ENCODE measurements at regions not wholly inside any gene's neighbourhood (a gene's known extent, or its start where the extent isn't known, plus 50 kb on each side); places are given as distances from the start of the nearest gene placed in this dataset.
"Not testable (repeated sequence)": the region's sequence is repeated elsewhere in the genome, so short reads cannot be mapped to it uniquely, and the experiment has no call there.

DNA sequence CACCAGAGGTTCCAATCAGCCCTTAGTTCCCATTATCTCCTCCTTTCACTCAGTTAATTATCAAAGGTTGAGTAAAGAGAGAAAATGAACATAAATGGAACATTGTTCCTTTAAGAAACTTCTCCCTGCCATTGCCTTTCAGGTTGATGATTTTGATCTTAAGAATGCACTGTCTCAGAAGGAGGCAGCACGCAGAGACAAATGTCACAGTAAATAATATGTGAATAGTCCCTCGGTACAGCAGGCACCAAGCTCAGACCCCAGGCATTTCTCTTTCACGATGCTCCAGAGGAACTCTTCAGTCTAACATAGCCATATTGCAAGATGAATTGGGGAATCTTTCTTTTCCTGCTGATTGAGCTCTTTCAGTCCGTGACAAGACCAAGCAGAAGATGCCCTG lies 435.3 kb upstream of the SPTLC3 start:
- DNase-seq (ENCODE audit: low spot score in 2 of 2): no peak
- intact Hi-C loops (cut with DNase I; ENCODE audit: low total_unique reads): no loop called here
- no peak overlapping the region for H3K4me3 ChIP-seq (ENCODE audit: low read depth, poor library complexity, severe bottlenecking)
- TF ChIP-seq POLR2A (IDR thresholded peaks at IDR 0.05): no peak
- TF ChIP-seq, protein P1, sequence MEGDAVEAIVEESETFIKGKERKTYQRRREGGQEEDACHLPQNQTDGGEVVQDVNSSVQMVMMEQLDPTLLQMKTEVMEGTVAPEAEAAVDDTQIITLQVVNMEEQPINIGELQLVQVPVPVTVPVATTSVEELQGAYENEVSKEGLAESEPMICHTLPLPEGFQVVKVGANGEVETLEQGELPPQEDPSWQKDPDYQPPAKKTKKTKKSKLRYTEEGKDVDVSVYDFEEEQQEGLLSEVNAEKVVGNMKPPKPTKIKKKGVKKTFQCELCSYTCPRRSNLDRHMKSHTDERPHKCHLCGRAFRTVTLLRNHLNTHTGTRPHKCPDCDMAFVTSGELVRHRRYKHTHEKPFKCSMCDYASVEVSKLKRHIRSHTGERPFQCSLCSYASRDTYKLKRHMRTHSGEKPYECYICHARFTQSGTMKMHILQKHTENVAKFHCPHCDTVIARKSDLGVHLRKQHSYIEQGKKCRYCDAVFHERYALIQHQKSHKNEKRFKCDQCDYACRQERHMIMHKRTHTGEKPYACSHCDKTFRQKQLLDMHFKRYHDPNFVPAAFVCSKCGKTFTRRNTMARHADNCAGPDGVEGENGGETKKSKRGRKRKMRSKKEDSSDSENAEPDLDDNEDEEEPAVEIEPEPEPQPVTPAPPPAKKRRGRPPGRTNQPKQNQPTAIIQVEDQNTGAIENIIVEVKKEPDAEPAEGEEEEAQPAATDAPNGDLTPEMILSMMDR (IDR thresholded peaks at IDR 0.05): no peak
- WGBS, 2 donors: 35 to 42% methylated on average over 4 of the region's 4 CpGs

DNA sequence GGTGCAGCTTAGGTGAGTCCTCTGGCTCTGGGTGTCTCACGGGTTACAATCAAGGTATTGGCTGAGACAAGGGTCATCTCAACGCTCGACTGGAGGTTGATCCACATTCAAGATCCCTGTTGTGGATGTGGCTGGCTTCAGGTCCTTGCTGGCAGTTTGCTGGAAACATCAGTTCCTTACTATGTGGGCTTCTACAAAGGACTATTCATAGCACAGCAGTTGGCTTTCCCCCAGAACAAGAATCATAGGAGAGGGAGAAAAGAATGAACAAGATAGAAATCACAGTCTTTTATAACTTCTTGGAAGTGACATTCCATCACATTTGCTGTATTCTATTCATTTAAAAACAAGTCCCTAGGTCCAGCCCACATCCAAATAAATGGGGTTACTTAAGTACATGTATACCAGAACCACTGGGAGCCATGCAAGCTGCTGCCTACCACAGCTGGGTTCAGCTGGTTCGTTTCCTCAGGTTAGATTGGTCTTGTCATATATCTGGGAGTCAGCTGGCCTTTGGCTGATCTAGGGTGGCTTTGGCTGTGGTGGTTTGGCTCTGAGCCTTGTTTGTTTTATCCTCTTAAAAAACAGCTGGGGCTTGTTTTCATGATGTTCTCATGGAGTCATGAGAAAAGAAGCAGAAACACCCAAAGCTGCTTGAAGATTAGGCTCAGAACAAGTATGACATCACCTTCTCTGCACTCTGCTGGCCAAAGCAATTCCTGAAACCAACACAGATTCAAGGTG lies 433.2 kb upstream of the SPTLC3 start:
- 71 to 72% methylated on average over 4 of the region's 4 CpGs for WGBS, 2 donors
- peak in 1 of 2 donors; percentile 38 for DNase-seq (ENCODE audit: low spot score in 2 of 2)
- intact Hi-C loops (cut with DNase I; ENCODE audit: low total_unique reads): no loop called here
- H3K4me3 ChIP-seq (ENCODE audit: low read depth, poor library complexity, severe bottlenecking): no peak overlapping the region
- TF ChIP-seq POLR2A (IDR thresholded peaks at IDR 0.05): no peak
- TF ChIP-seq, protein P1 (IDR thresholded peaks at IDR 0.05): no peak

DNA sequence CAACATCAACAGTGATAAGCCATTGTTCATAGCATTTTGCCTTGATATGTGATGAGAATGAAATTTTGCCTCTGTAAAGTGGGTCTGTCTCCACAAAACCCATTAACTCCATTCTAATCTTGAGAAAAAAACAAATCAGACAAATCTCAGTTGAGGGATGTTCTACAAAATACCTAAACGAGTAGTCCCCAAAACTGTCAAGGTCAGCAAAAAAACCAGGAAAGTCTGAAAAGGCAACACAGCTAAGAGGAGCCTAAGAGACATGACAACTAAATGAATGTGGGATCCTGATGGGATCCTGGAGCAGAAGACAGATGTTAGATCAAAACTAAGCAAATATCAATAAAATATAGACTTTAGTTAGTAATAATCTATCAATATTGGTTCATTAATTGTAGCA lies 431.6 kb upstream of the SPTLC3 start:
- intact Hi-C loops (cut with DNase I; ENCODE audit: low total_unique reads): no loop called here
- 67 to 75% methylated on average over 1 of the region's 1 CpG for WGBS, 2 donors
- no peak overlapping the region for H3K4me3 ChIP-seq (ENCODE audit: low read depth, poor library complexity, severe bottlenecking)
- TF ChIP-seq POLR2A (IDR thresholded peaks at IDR 0.05): no peak
- TF ChIP-seq, protein P1 (IDR thresholded peaks at IDR 0.05): no peak
- no peak for DNase-seq (ENCODE audit: low spot score in 2 of 2)

DNA sequence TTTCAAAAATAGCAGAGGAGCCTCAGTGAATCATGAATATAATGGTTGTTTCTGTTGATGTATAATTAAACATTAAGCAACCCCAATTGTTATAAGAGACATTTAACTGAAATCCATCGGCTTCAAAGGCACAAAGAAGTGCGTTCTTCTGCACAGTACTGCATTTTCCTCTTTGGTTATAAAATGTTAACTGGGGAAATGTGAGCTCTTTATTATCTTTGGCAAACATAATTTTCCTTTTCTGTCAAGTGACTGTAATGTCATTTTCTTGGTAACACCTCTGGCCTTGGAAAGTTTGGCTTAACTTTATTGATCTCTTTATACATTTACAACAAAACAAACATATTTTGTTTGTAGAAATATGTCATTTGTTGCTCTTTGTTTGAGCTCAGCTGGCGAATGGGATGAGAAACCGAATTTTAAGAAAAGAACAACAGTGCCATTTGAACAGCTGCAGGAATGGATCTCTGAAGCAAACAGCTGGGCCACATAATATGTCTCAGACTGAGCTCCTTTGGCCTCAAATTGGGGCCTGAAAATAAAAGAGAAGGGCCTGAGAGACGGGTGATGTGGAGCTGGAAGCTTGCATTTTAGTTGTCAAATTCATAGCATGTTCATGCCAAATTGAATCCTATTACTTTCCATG lies 427.0 kb upstream of the SPTLC3 start:
- 52 to 64% methylated on average over 5 of the region's 5 CpGs for WGBS, 2 donors
- no peak for DNase-seq (ENCODE audit: low spot score in 2 of 2)
- no peak for TF ChIP-seq POLR2A (IDR thresholded peaks at IDR 0.05)
- TF ChIP-seq, protein P1 (IDR thresholded peaks at IDR 0.05): no peak
- H3K4me3 ChIP-seq (ENCODE audit: low read depth, poor library complexity, severe bottlenecking): no peak overlapping the region
- intact Hi-C loops (cut with DNase I; ENCODE audit: low total_unique reads): no loop called here

DNA sequence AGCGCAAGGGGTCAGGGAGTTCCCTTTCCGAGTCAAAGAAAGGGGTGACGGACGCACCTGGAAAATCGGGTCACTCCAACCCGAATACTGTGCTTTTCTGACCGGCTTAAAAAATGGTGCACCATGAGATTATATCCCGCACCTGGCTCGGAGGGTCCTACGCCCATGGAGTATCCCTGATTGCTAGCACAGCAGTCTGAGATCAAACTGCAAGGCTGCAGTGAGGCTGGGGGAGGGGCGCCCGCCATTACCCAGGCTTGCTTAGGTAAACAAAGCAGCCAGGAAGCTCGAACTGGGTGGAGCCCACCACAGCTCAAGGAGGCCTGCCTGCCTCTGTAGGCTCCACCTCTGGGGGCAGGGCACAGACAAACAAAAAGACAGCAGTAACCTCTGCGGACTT lies 426.1 kb upstream of the SPTLC3 start:
- H3K4me3 ChIP-seq (ENCODE audit: low read depth, poor library complexity, severe bottlenecking); DNase-seq (ENCODE audit: low spot score in 2 of 2); intact Hi-C loops (cut with DNase I; ENCODE audit: low total_unique reads): not testable (repeated sequence)
- 93 to 95% methylated on average over 12 to 13 of the region's 14 CpGs for WGBS, 2 donors

DNA sequence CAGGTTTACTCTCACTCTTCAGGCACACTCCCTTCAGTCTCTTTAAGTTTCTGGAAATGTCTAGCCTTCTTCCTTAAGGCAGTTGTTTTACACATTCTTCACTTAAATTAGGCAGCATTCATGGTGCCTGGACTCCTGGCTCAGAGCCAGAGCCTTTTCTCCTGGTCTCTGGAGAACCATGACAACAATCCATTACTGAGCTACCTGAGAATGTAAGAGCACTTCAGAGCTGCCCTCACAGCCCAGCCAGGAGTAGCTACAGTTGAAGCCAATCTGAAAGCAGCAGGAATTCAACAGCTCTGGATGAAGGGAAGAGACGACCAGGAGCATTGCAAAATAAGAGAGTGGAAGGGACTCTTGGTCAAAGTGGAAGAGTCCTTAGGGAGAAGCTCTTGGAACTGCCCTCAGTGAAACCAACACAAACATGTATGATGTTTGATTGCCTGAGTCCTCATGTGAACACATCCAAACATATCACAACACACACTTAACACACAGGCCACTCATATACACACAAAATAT lies 416.8 kb upstream of the SPTLC3 start:
- no peak overlapping the region for H3K4me3 ChIP-seq (ENCODE audit: low read depth, poor library complexity, severe bottlenecking)
- 25 to 54% methylated on average over 1 of the region's 1 CpG for WGBS, 2 donors
- TF ChIP-seq, protein P1 (IDR thresholded peaks at IDR 0.05): no peak
- TF ChIP-seq POLR2A (IDR thresholded peaks at IDR 0.05): no peak
- intact Hi-C loops (cut with DNase I; ENCODE audit: low total_unique reads): no loop called here
- no peak for DNase-seq (ENCODE audit: low spot score in 2 of 2)

Measured in lower leg skin (tissue), 4 donors.